H1 (cell line): ENCODE measurements at regions not wholly inside any gene's neighbourhood (a gene's known extent, or its start where the extent isn't known, plus 50 kb on each side); places are given as distances from the start of the nearest gene placed in this dataset.

ENCODE experiments used
- CTCF ChIA-PET: fragments of 300-600 bp; sonication (Branson Sonifier 250); formaldehyde crosslinking; loops from one replicate; lab custom pipeline; 2021; ENCODE audit not compliant: partially characterized antibody; lab: Charles Lee
- POLR2A ChIA-PET: fragments of 300-600 bp; sonication (Branson Sonifier 250); formaldehyde crosslinking; loops from one replicate; lab custom pipeline; 2021; ENCODE audit warnings: inconsistent platforms; ENCODE audit not compliant: partially characterized antibody; lab: Charles Lee
- DNase-seq, 2 experiments: peaks; one replicate each; pipeline versions ENCODE4 v3.0.0 to v3.0.0-alpha.2; 2010 to 2022; ENCODE audit warnings: low spot score in 2 of 2, low read depth in 1 of 2, mixed read lengths in 1 of 2
- FAIRE-seq: peaks from 2 replicates; lab custom pipeline; 2011; peaks lifted over from hg19 to GRCh38; lab: Jason Lieb, UNC
- H2AFZ ChIP-seq: 2 replicates; pipeline ENCODE4 v1.8.1; 2012; ENCODE audit warnings: low read length, inconsistent platforms
- H2AK5ac ChIP-seq: 2 replicates; pipeline ENCODE4 v1.6.1; 2013; ENCODE audit warnings: low read depth, low read length
- H2BK120ac ChIP-seq: replicated peaks from 2 replicates; pipeline ENCODE3; 2013; ENCODE audit warnings: low read depth, low read length, inconsistent platforms
- H2BK12ac ChIP-seq: 2 replicates; pipeline ENCODE4 v1.6.1; 2013; ENCODE audit warnings: low read depth, low read length
- H2BK15ac ChIP-seq: 2 replicates; pipeline ENCODE4 v1.6.1; 2013; ENCODE audit warnings: low read length
- H2BK20ac ChIP-seq: 2 replicates; pipeline ENCODE4 v1.6.1; 2013; ENCODE audit warnings: low read length
- H2BK5ac ChIP-seq: 2 replicates; pipeline ENCODE4 v1.6.1; 2013; ENCODE audit warnings: low read depth, low read length
- H3K14ac ChIP-seq: 2 replicates; pipeline ENCODE4 v1.6.1; 2013; ENCODE audit warnings: inconsistent platforms; ENCODE audit not compliant: insufficient read length
- H3K18ac ChIP-seq: 2 replicates; pipeline ENCODE4 v1.6.1; 2013; ENCODE audit warnings: low read length; ENCODE audit errors: extremely low read depth
- H3K23ac ChIP-seq: 2 replicates; pipeline ENCODE4 v1.6.1; 2013; ENCODE audit warnings: inconsistent platforms; ENCODE audit not compliant: insufficient read length
- H3K23me2 ChIP-seq: 2 replicates; pipeline ENCODE4 v1.6.1; 2013; ENCODE audit warnings: low read depth, low read length
- H3K27ac ChIP-seq: 2 replicates; pipeline ENCODE4 v1.6.1; 2011; ENCODE audit warnings: low read depth, low read length, inconsistent platforms
- H3K27me3 ChIP-seq, 4 experiments: replicated peaks in 1 of 4; 1 replicate in 1 of 4; 2 replicates in 3 of 4; pipeline versions ENCODE4 v1.6.1 to v1.8.1; 2011 to 2013; ENCODE audit warnings: low read length in 3 of 4, mild to moderate bottlenecking in 3 of 4, inconsistent platforms in 2 of 4, mixed read lengths in 2 of 4, moderate library complexity in 1 of 4; ENCODE audit not compliant: control insufficient read depth in 3 of 4, insufficient read depth in 3 of 4; ENCODE audit errors: extremely low read depth in 1 of 4
- H3K36me3 ChIP-seq, 4 experiments: 2 replicates each; pipeline versions ENCODE4 v1.6.1 to v1.8.1; 2011 to 2013; ENCODE audit warnings: mild to moderate bottlenecking in 4 of 4, low read length in 3 of 4, moderate library complexity in 2 of 4, control low read depth in 1 of 4, inconsistent platforms in 1 of 4; ENCODE audit not compliant: insufficient read depth in 4 of 4, control insufficient read depth in 2 of 4
- H3K4ac ChIP-seq: replicated peaks from 2 replicates; pipeline ENCODE3; 2013; ENCODE audit warnings: low read length, low read depth, mixed read lengths, inconsistent platforms; ENCODE audit not compliant: insufficient read length
- H3K4me1 ChIP-seq, 4 experiments: replicated peaks in 1 of 4; 1 replicate in 1 of 4; 2 replicates in 3 of 4; pipeline versions ENCODE4 v1.6.1 to v1.8.1; 2011 to 2013; ENCODE audit warnings: low read length in 3 of 4, inconsistent platforms in 2 of 4, mixed read lengths in 1 of 4; ENCODE audit not compliant: insufficient read depth in 4 of 4, control insufficient read depth in 3 of 4
- H3K4me2 ChIP-seq, 2 experiments: 2 replicates each; pipeline versions ENCODE4 v1.6.1 to v1.8.1; 2011 to 2013; ENCODE audit warnings: low read depth in 2 of 2, low read length in 2 of 2, control low read depth in 1 of 2, inconsistent platforms in 1 of 2, mild to moderate bottlenecking in 1 of 2; ENCODE audit not compliant: insufficient read depth in 1 of 2
- H3K4me3 ChIP-seq, 4 experiments: fragments of 200-600, 300-600 bp in 1 of 4; sonication (generic), shearing (Covaris generic), sonication (Bioruptor Twin) in 1 of 4; 2 replicates each; pipeline versions ENCODE4 v1.5.1 to v1.8.1; 2011 to 2016; ENCODE audit warnings: low read length in 4 of 4, low read depth in 3 of 4, control low read depth in 2 of 4, inconsistent platforms in 2 of 4, mild to moderate bottlenecking in 2 of 4, mixed read lengths in 1 of 4, moderate library complexity in 1 of 4; ENCODE audit not compliant: insufficient read depth in 2 of 4; ENCODE audit errors: extremely low read depth in 1 of 4
- H3K56ac ChIP-seq: replicated peaks from 2 replicates; pipeline ENCODE3; 2013; ENCODE audit warnings: low read depth, mild to moderate bottlenecking, mixed read lengths, low read length, inconsistent platforms; ENCODE audit not compliant: insufficient read length
- H3K79me1 ChIP-seq: 2 replicates; pipeline ENCODE4 v1.6.1; 2013; ENCODE audit warnings: low read depth, low read length, control low read depth
- H3K79me2 ChIP-seq, 2 experiments: 2 replicates each; pipeline versions ENCODE4 v1.6.1 to v1.8.1; 2012 to 2013; ENCODE audit warnings: low read length in 2 of 2, mild to moderate bottlenecking in 2 of 2, inconsistent platforms in 1 of 2; ENCODE audit not compliant: insufficient read depth in 2 of 2, control insufficient read depth in 1 of 2
- H3K9ac ChIP-seq, 4 experiments: replicated peaks in 1 of 4; 1 replicate in 1 of 4; 2 replicates in 3 of 4; pipeline versions ENCODE4 v1.6.1 to v1.8.1; 2011 to 2013; ENCODE audit warnings: low read depth in 3 of 4, low read length in 3 of 4, control low read depth in 2 of 4, mild to moderate bottlenecking in 2 of 4, moderate library complexity in 2 of 4, inconsistent platforms in 1 of 4; ENCODE audit errors: extremely low read depth in 1 of 4
- H3K9me3 ChIP-seq, 2 experiments: 2 replicates each; pipeline versions ENCODE4 v1.6.1 to v1.8.1; 2012 to 2013; ENCODE audit warnings: mild to moderate bottlenecking in 2 of 2, moderate library complexity in 2 of 2, control low read depth in 1 of 2, inconsistent platforms in 1 of 2, low read depth in 1 of 2, low read length in 1 of 2, mixed read lengths in 1 of 2; ENCODE audit not compliant: insufficient read depth in 2 of 2
- H4K20me1 ChIP-seq, 2 experiments: replicated peaks in 1 of 2; 2 replicates each; pipeline versions ENCODE3 to v1.8.1; 2011 to 2013; ENCODE audit warnings: inconsistent platforms in 2 of 2, low read length in 2 of 2, mild to moderate bottlenecking in 1 of 2; ENCODE audit not compliant: insufficient read depth in 2 of 2, control insufficient read depth in 1 of 2
- H4K5ac ChIP-seq: 2 replicates; pipeline ENCODE4 v1.6.1; 2013; ENCODE audit warnings: low read length, low read depth, mixed read lengths, inconsistent platforms; ENCODE audit not compliant: insufficient read length
- H4K8ac ChIP-seq: 2 replicates; pipeline ENCODE4 v1.8.0; 2013; ENCODE audit warnings: mild to moderate bottlenecking, moderate library complexity, low read length, inconsistent platforms; ENCODE audit not compliant: insufficient read depth; ENCODE audit errors: extremely low read depth
- H4K91ac ChIP-seq: replicated peaks from 2 replicates; pipeline ENCODE3; 2013; ENCODE audit warnings: low read length, mixed read lengths, inconsistent platforms; ENCODE audit not compliant: insufficient read length
- ATF3 ChIP-seq: IDR thresholded peaks from 2 replicates; pipeline ENCODE4 v1.6.1; 2011; ENCODE audit warnings: low read depth, mild to moderate bottlenecking, low read length; ENCODE audit not compliant: insufficient read depth
- BRCA1 ChIP-seq: IDR thresholded peaks from 2 replicates; pipeline ENCODE4 v1.6.1; 2012; ENCODE audit warnings: low read depth, low read length, improper control_type of control experiment
- GABPA ChIP-seq: IDR thresholded peaks from 2 replicates; pipeline ENCODE4 v1.6.1; 2011; ENCODE audit warnings: mild to moderate bottlenecking, low read length, moderate library complexity, borderline replicate concordance; ENCODE audit not compliant: insufficient read depth
- GTF2F1 ChIP-seq: IDR thresholded peaks from 2 replicates; pipeline ENCODE4 v1.6.1; 2012; ENCODE audit warnings: low read depth, low read length, improper control_type of control experiment, borderline replicate concordance
- MAX ChIP-seq: IDR thresholded peaks from 2 replicates; pipeline ENCODE4 v1.6.1; 2012; ENCODE audit warnings: inconsistent platforms
- POLR2A ChIP-seq, 2 experiments: IDR thresholded peaks; 1 replicate in 1 of 2; 2 replicates in 1 of 2; pipeline ENCODE4 v1.6.1; 2011; ENCODE audit warnings: low read depth in 2 of 2, low read length in 2 of 2, mild to moderate bottlenecking in 2 of 2; ENCODE audit errors: control extremely low read depth in 1 of 2
- RFX5 ChIP-seq: IDR thresholded peaks from 2 replicates; pipeline ENCODE4 v1.6.1; 2011; ENCODE audit warnings: low read depth, low read length, improper control_type of control experiment, borderline replicate concordance
- TEAD4 ChIP-seq: IDR thresholded peaks from 2 replicates; pipeline ENCODE4 v1.6.1; 2012; ENCODE audit warnings: low read depth, low read length, inconsistent platforms, mixed read lengths
- WGBS, 2 experiments: shearing (Covaris generic) in 1 of 2; methylation state at CpG; one replicate each; pipeline versions ENCODE4 v1.1.6 to v1.1.7; 2013 to 2015; ENCODE audit warnings: low lambda C conversion rate in 2 of 2, mixed read lengths in 2 of 2, inconsistent platforms in 1 of 2, low coverage in 1 of 2, missing lambda C conversion rate in 1 of 2; ENCODE audit not compliant: insufficient replicate concordance in 2 of 2, insufficient coverage in 1 of 2, insufficient read length in 1 of 2; ENCODE audit errors: extremely low coverage in 1 of 2, missing lambda C conversion rate in 1 of 2; 5-methylcytosine and 5-hydroxymethylcytosine counted together

DNA sequence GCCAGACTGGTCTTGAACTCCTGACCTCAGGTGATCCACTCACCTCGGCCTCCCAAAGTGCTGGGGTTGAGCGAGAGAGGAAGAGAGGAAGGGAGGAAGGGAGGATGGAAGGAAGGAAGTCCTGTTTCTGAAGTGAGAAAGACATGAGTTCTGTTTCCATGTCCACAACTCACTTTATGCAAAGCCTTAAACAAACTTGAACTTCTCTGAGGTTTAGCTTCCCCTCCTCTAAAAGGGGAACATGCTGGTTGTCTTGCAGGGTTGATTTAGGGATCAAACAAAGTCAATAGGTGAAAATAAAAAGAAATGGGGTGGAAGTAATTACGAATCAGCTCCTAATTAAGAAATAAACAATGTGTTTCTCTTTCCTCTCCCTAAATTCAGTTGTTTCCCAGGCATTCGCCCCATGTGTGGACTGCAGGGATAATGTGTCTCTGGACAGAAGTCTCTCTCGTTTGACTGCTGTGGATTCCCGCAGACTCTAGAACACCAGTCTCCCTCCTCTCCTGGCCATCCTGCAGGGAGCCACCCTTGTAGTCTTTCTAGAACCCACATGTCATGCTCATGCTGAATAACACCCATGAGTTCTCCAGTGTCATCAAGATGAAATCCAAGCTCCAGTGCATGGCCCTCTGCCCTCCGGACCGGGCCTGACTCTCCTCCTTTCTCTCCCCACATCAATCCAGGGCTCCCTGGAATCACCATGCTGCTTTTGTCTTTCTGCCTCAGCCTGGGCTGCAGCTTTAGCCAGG, 229.3 kb upstream of the TRIB2 start:
- Histone ChIP-seq H3K4ac (no peak overlapping the region), H3K4me3 (no peak overlapping the region), H4K8ac (no peak overlapping the region), H4K5ac (no peak overlapping the region), H4K91ac (no peak overlapping the region), H4K20me1 (no peaks in the 10 kb centered on the region), H3K79me2 (no peaks in the 10 kb centered on the region), H2AK5ac (no peak overlapping the region), H3K27me3 (no peaks in the 10 kb centered on the region), H2BK5ac (no peak overlapping the region), H3K27ac (no peak overlapping the region), H3K23ac (no peak overlapping the region), H3K9me3 (no peaks in the 10 kb centered on the region), H3K4me1 (peaks cover 0 to 4% (median 0%) of the 10 kb centered on the region in 4 experiments; a peak in 1 of 7 replicates), H3K4me2 (no peak overlapping the region), H3K18ac (no peak overlapping the region), H3K36me3 (no peaks in the 10 kb centered on the region), H2AFZ (no peak overlapping the region), H3K79me1 (no peaks in the 10 kb centered on the region), H3K56ac (no peak overlapping the region), H3K14ac (no peak overlapping the region), H3K9ac (no peak overlapping the region), H2BK20ac (no peak overlapping the region), H2BK12ac (no peak overlapping the region), H2BK15ac (no peak overlapping the region), H3K23me2 (no peaks in the 10 kb centered on the region), H2BK120ac (no peak overlapping the region)
- DNase-seq (no peak), FAIRE-seq (no peak)
- no peak for TF ChIP-seq BRCA1
- TF ChIP-seq ATF3 = no peak
- no peak for TF ChIP-seq GTF2F1
- no peak for TF ChIP-seq MAX
- no peak for TF ChIP-seq TEAD4
- TF ChIP-seq GABPA = no peak
- TF ChIP-seq RFX5 = no peak
- TF ChIP-seq POLR2A (IDR thresholded peaks at IDR 0.05; ENCODE audit: control extremely low read depth in 1 of 2, low read depth in 2 of 2, low read length in 2 of 2) = no peak
- ChIA-PET CTCF (interaction anchor here (1.1 to 1.2 kb wide), 2 partner anchors 11 to 17 kb away, joined by 3 read pairs; no protein-coding TSS in a partner anchor), POLR2A (interaction anchor here (1.5 kb wide), 1 partner anchor 11 kb away, joined by 3 read pairs; no protein-coding TSS in a partner anchor)
- WGBS, 2 experiments = 89% methylated on average over 8 of the region's 8 CpGs; no CpG with 5 or more reads in 1 of the 2 experiments
